T follicular helper cell (primary cell): ENCODE measurements at regions not wholly inside any gene's neighbourhood (a gene's known extent, or its start where the extent isn't known, plus 50 kb on each side); places are given as distances from the start of the nearest gene placed in this dataset.

Source experiments
- DNase-seq: peaks from one replicate; pipeline ENCODE4 v3.0.0-alpha.2; 2020; ENCODE audit warnings: low read depth

DNA sequence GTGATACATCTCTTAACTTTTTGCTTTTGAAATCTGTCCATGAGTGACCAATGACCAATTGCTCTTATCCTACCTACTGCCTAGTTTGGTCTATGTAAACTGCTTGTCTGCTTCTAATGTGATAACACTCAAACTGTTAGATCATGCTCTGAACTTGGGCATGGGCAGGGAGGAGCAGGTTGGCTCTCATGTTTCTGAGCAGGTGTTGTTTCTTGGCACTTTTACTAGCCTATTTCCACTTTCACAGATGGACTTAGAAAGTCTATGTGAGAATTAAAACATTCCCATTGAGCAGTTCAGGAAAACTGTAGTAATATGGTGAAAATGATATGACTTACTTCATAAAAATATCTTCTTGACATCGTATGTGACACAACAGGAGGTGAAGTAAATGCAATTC is 538.4 kb downstream of the HACE1 start:
- no peak for DNase-seq

DNA sequence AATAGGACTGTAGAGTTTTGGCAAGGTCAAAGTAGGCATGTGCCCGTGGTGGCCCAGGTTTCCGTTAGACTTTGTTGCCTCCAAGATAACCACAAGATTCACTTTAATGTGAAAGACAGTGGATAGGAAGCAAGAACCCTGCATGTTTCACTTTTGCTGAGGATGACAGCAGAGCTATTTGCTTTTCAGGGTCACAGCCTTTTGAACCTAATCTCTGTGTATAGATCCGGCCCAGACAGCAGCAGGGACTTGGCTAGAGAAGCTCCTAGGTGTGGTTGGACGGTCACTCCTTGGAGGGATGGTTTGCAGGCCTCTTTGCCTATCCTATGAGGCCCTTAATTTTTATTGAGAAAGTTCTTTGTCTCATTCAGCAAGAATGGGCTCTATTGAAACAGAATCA is 538.8 kb downstream of the HACE1 start:
- no peak for DNase-seq

DNA sequence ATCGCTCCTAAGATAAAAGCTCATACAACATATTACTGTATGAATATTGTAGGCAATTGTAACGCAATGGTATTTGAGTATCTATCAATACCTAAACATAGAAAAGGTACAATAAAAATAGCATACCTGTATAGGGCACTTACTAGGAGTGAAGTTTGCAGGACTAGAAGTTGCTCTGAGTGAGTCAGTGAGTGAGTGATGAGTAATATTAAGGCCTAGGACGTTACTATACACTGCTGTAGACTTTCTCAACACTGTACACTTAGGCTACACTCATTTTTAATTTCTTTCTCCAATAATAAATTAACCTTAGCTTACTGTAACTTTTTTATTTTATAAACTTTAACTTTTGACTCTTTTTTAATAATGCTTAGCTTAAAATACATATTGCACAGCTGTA is 546.9 kb downstream of the HACE1 start:
- no peak for DNase-seq

DNA sequence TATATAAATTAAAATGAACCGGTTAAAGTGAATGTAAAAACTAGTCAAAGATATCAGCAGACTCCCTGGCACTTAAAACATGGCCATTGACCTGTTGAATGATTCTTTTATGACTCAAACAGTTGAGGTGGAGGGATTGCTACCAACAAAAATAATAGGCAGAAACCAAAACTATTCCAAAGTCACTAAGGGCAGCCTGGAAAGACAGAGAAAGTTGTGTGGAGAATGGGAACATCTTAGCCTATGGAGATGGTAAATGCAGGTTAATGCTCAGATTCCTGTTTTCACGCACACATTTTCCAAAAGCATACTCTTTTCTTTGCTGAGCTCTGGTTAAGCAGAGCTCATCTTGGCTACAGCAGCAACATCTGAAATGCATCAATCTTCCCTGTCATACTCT is 553.5 kb downstream of the HACE1 start:
- DNase-seq, result no peak

DNA sequence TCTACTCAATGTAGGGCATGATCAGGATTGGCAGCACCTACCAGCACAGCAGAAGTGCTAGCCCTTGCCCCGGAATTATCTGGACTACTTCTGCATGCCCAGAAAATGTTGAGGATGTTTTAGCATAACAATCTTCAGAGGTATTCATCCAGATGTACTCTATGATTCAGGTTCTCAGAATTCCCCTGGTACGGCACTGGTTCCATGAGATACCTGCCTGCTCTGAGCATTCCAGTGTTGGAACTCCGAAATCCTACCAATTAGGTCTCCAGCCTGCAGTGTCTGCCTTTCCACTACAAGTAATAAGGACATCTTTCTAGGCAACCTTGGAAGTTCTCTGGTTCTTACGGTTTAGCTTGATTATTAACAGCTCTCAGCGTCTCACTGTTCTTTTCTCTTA is 554.5 kb downstream of the HACE1 start:
- DNase-seq, result no peak

DNA sequence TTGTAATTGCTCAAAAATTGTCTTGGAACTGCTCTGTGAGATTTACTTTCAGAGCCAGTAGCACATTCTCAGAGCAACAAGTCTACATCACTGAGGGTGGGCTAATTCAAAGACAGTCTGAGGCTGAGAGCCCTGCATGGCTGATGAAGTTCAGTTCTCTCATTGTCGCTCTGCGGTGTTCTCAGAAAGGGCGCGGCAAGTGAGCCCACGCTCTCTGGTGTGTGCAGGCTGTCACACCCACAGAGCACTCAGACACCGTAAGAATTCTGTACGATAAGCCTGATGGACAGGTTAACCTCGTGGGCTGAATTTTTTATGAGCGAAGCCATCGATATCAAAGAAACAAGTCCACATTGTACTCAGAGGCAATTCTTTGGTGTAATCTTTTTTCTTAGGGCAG is 557.8 kb downstream of the HACE1 start:
- no peak for DNase-seq

DNA sequence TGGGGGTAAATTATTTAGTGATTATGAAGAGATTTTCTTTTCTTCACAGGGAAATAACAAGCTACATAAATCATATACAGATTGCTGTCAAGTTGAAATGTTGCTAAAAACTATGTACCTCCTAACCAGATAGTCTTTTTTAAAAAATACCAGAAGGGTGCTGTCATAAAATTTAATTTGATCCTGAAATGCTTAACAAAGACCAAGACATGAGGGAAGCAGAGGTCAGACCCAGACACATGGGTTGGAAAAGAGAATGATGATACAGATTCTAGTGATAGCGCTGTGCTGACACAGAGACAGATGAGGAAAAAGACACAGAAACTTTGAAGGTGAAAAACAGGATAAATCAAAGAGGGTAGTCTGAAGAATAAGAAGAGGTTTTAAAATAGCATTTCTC is 573.1 kb downstream of the HACE1 start:
- no peak for DNase-seq

DNA sequence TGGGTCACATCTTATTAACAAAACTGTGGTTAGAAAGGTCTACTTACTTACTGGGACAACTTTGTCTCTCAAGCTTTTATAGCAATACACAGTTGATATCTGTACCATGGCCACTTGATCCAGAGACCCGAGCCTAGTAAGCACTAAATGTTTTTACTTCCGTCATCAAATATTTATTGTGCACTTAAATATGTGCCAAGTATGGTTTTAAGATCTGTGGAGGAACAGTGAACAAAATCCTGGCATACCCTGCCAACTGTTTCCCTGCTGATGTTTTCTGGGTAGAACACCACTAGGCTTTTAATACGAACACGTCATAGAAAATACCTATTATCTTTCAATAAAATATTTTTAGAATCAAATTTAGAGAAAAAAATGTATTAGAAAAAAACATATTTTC is 574.8 kb downstream of the HACE1 start:
- DNase-seq, result no peak

DNA sequence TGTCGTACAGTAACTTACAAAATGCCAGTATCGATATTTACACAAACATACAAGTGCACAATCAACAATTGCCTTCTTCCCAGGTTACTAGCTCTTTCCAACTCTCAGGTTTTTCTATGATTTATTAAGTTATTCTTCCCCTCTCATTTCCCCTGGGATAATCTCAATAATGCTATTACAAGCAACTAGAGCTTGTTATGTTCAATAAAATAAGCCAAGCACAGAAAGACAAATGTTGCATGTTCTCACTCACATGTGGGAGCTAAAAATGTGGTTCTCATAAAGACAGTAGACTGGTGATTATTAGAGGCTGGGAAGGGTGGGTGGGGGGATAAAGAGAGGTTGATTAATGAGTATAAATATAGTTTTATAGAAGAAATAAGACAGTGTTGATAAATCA is 577.1 kb downstream of the HACE1 start:
- no peak for DNase-seq

DNA sequence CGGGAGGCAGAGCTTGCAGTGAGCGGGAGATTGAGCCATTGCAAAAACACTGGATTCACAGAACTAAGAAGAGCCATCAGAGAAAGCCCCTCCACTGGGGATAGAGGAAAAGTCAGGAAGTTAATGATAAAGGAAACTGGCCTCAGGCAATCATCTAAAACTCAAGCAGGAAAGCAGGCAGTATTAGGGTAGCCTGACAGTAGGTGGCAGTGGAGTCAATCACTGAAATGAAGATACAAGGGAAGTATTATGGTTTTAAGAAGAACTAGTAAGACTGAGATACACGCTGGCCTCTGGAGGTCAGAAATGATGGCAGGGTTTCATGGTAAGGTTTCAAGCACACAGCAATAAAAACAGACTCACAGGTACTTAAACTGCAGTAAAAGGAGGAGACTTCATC is 578.3 kb downstream of the HACE1 start:
- DNase-seq, result no peak

DNA sequence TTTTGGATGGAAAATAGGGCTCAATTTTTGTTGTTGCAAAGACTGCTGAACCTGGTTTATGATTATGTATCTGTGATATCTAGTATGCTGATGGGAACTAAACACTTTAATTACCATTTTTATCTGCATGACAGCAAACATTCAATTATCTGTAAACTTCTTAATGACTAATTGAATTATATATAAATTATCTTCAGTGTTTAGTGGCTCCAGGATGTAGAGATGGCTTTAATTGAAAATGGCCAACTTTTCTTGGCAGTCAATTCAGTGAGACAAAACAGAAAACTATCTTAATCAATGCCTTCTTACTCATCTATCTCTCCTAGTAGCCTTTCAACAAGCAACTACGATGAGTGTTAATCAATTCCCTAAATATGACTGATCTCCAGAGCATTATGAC is 591.3 kb downstream of the HACE1 start:
- no peak for DNase-seq

DNA sequence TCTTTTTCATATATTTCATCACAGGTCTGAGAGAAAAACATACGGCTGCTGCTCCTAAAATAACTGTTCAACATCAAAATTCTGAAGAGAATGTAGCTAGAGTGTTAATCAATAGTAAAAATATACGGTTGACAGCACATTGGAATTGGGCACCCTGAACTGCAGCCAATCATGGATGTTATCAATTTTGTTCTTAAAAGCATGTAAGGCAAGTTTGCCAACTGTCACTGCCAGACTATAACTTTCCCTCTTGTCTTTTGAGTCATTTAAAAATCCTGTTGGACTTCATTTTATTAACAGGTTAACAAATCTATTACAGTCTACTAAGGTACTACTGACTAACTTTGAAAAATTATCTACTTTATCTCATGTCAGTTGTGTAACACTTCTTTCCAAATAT is 592.8 kb downstream of the HACE1 start:
- DNase-seq, result no peak

DNA sequence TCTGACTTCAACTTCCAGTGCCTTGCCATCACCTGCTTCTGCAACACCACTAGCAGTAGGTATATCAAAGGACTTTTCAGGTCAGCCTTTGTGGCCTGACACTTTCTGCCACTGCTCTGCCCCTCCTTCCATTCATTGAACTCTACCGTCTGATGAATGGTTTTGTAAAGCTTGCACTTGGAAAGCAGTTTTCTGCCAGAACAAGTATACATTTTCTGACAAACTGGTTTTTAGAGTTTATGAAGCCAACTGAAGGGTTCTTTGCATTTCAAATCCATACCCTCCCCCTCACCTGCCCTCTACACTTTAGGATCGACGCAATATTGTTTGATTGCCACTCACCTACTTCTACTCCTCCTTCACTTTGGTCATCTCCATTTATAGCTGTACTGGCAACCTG is 603.1 kb downstream of the HACE1 start:
- no peak for DNase-seq

DNA sequence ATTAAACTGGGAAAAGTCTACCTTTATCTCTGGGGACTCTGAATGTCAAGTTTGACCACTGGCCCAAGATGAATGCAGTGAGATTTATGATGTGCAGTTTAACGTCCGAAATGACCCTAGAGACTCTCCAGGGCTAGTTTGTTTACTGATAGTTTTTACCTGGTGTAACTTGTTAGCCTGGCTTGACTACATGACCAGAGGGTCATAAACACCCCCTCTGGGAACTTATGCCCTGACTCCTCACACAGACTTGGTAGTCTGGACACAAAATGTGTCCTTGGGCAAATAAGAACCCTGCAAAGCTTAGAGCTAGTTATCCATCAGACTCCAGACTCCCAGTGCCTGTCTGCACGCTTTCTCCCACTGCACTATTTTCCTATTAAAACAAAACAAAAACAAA is 606.5 kb downstream of the HACE1 start:
- DNase-seq, result no peak

DNA sequence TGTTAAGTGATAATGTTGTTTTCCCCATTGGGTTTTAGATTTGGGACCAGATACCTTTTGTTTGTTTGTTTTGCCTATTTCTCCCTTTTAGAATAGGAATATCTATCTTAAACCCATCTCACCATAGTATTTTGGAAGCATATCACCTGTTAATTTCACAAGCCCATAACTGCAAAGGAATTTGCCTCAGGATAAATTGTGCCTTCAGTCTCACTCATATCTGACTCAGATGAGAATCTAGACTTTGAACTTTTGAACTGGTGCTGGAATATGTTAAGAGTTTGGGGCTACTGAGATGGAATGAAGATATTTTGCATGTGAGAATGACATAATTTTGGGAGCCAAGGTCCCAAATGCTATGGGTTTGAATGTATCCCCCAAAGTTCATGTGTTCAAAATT is 607.4 kb downstream of the HACE1 start:
- DNase-seq, result no peak

DNA sequence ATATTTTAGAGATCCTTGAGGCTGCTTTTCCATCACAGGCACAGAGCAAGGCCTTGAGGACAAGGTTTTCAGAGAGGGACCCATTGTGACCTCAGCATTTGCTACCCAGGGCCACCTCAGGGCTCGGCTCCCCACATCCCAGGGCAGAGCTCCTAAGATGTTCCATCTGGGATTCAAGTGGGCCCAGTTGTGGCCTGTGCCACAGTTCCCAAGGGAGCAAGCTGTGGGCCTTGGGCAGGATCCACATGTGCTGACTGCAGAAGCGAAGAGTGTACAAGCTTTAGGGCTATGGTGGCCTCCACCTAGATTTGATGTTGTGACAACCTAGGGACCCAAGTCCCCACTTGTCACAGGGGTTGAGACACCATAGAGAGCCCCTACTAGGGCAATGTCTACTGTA is 608.1 kb downstream of the HACE1 start:
- DNase-seq, result no peak

DNA sequence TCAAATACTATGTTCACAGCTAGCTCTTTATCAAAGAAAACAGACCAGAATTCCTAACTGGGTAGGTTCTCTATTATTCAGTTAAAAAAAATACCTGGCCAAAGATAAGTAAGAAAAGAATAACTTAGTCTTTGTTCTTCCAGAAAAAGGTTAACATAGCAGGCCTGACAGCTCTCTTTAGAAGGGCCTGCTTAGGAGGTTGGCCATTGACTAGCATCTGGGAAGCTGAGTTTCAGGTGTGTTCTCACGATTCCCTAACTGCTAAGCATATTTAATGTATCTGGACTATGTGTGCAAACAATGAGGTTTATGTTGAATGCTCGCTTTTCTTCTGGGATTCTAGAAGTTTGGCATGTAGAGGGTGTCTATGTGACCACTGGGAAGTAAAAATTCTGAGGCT is 618.9 kb downstream of the HACE1 start:
- DNase-seq, result no peak

DNA sequence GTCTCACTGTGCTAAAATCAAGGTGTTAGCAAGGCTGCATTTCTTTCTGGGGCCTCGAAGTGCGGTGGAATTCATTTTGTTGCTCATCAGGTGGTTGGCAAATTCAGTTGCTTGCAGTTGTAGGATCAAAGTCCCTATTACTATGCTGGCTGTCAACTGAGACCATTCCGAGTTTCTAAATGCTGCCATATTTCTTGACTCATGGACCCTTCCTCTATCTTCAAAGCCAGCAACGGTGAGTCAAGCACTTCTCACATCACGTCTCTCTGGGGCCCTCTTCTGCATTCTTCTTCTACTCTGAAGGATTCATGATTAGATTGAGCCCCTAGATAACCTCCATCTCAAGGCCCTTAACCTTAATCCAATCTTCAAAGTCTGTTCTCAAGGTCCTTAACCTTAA is 619.7 kb downstream of the HACE1 start:
- DNase-seq, result no peak

DNA sequence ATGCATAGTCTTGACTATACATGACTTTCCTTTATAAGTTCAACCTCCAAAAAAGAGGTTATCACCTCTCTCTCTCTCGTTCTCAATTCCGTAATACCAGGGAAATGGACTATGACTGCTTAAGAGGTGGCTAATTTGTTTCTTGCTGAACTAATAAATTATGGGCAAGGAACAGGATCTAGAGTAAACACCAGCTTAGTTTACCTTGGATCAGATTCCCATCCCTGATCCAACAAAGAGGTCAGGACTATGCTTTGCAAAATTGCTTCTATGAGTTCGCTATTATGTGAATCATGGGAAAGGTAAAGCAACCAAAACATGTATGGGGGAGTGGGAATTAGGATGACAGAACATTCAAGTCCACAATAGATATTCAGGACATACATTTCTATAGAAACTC is 630.7 kb downstream of the HACE1 start:
- no peak for DNase-seq

DNA sequence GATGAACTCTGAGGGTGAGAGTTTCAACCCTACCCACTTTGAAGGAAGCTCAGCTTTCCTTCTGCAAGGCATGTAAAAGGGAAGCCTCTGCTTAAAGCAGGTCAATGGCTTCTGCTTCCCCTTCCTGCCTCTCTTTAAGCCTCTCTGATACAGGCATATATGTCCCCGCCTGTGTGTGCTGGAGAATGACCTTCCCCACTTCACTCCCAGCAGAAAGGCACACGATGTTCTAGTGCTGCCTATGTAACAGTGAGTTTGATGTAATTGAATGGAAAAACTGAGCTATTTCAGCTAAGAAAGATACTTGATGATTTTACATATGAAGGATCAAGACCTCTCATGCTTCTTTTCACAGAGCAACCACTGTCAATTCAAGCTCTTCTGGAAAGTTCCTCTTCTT is 632.2 kb downstream of the HACE1 start:
- DNase-seq, result no peak

DNA sequence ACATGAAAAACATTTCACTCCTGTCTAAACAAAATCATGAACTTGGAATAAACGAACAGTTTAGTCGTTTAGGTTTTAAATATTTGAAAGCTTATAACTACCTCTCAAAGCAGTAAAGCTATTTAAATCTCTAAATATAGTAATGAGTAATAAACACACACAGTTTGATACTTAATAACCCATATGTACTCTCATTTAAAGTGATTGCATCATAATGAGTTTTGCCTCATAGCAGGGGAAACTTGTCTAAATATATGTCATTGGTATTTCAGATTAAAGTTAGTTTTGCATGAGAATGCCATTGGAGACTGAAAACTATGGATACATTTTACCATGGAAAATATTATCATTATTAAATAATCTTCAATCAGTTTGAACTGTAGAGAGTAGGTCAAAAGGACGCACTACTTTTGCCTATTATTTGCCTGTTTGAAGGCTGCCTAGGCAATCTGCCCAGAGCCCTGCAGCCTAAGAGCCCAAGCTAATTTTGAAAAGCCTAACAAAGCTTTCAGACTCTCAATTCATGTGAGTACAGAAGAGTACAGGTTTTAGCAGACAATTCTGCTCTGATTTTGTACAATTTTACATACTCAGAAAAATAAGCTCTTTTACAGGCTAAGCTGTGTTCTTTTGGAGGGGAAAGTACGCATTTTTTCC is 632.8 kb downstream of the HACE1 start:
- no peak for DNase-seq

DNA sequence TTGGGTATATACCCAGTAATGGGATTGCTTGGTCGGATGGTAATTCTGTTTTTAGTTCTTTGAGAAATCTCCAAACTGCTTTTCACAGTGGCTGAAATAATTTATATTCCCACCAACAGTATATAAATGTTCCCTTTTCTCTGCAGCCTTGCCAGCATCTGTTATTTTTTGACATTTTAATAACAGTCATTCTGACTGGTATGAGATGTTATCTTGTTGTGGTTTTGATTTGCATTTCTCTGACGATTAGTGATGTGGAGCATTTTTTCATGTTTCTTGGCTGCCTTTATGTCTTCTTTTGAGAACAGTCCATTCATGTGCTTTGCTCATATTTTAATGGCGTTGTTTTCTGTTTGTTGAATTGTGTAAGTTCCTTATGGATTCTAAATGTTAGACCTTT is 641.6 kb downstream of the HACE1 start:
- DNase-seq, result no peak

DNA sequence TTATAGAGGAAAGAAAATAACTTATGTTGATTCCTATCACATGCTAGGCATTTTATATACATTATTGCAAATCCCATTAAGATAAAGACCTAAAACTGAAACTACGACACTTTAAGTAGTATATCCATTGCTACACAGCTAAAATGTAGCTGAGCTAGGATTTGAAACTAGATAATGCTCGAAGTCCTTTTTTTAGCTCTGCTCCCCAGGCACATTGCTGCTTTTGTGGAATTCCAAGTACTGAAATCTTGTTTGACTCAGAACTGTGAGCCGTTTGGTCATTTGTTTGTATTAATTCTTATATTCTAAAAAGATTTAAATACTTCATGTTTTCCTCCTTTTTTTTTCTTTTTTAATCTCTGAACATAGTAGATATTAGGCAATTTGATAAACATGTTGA is 644.8 kb downstream of the HACE1 start:
- no peak for DNase-seq

DNA sequence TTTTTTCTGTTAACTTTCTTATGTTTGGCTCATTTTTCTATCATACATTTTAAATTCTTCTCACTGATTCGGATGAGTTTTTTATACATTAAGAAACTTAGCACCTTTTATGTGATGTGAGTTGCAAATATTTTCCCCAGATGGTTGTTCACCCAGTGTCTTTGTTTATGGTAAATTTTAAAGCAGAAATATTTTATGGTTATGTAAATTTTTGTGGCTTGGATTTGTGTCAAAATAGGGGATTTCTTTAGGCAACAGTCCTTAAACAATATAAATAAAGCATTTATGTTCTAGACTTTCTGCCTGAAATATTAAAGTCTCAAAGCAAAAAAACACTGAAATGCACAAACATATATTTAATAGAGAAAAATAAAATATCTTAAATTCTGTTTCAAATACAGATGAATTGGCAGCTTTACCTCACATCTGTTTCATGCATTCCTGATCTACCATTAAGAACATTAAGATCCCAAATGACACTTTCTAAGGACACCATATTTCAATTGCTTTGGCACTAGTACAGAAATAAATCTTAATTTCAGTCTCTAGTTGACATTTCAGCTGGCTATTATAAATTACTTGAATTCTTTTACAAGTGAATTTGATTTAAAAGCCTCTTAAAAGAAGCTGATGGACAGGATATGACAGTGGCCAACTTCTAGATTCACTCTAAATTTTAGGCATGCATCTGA is 646.6 kb downstream of the HACE1 start:
- DNase-seq, result no peak
